ENCODE measurements at regions not wholly inside any gene's neighbourhood (a gene's known extent, or its start where the extent isn't known, plus 50 kb on each side); places are given as distances from the start of the nearest gene placed in this dataset.

DNA sequence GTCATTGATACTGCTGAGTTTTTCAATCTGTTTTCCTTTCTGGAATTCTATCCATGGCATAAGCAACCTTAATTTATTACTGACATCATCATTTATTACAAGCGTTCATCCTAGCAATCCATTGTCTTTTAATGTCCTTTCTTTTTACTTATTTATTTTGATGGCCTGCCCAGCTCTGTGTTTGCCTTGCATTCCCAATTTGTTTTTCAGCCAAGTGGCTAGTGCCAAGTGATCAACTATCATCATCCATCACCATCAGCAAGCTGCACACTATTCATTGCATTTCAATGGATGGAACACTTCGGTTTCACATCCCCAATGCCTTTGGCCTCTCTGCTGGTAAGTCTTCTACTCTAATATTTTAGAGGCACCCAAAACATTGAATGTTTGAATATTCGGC is 831.7 kb upstream of the EPHA5 start:
- no peak for DNase-seq (ENCODE audit: extremely low spot score)
- intact Hi-C loops (cut with DNase I), result no loop called here
- Histone ChIP-seq H3K27me3 (no peaks in the 10 kb centered on the region), H3K36me3 (no peaks in the 10 kb centered on the region), H3K9me3 (no peaks in the 10 kb centered on the region), H3K27ac (replicated peaks in 1 of 4) (no peak overlapping the region), H3K4me1 (no peaks in the 10 kb centered on the region), H3K4me3 (no peak overlapping the region)
- 54% methylated on average over 3 of the region's 3 CpGs for WGBS
- TF ChIP-seq EP300 (IDR thresholded peaks at IDR 0.05) (no peak), POLR2A (IDR thresholded peaks at IDR 0.05; ENCODE audit: low read depth) (no peak), POLR2AphosphoS5 (IDR thresholded peaks at IDR 0.05) (no peak)
- TF ChIP-seq, protein P1, sequence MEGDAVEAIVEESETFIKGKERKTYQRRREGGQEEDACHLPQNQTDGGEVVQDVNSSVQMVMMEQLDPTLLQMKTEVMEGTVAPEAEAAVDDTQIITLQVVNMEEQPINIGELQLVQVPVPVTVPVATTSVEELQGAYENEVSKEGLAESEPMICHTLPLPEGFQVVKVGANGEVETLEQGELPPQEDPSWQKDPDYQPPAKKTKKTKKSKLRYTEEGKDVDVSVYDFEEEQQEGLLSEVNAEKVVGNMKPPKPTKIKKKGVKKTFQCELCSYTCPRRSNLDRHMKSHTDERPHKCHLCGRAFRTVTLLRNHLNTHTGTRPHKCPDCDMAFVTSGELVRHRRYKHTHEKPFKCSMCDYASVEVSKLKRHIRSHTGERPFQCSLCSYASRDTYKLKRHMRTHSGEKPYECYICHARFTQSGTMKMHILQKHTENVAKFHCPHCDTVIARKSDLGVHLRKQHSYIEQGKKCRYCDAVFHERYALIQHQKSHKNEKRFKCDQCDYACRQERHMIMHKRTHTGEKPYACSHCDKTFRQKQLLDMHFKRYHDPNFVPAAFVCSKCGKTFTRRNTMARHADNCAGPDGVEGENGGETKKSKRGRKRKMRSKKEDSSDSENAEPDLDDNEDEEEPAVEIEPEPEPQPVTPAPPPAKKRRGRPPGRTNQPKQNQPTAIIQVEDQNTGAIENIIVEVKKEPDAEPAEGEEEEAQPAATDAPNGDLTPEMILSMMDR (IDR thresholded peaks at IDR 0.05), result no peak

DNA sequence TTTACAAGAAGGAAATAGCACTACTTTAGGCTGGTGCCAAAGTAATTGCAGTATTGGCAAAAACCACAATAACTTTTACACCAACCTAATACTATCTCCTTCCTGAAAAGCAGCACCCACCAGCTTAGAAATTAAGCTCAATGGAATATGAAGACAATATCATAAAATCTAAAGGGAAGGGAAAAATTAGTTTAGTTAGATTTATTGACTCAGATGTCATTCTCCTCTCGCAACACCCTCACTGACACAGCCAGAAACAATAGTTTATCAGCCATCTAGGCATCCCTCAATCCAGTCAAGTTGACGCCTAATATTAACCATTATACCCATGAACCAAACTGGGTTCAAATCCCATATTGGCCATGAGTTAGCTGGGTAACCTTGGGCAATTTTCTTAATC is 820.4 kb upstream of the EPHA5 start:
- no peaks in the 10 kb centered on the region for H3K4me1 ChIP-seq
- no peaks in the 10 kb centered on the region for H3K27me3 ChIP-seq
- DNase-seq (ENCODE audit: extremely low spot score), result no peak
- TF ChIP-seq POLR2A (IDR thresholded peaks at IDR 0.05; ENCODE audit: low read depth) (no peak), EP300 (IDR thresholded peaks at IDR 0.05) (no peak), POLR2AphosphoS5 (IDR thresholded peaks at IDR 0.05) (no peak)
- TF ChIP-seq, protein P1 (IDR thresholded peaks at IDR 0.05), result no peak
- no peaks in the 10 kb centered on the region for H3K36me3 ChIP-seq
- no peaks in the 10 kb centered on the region for H3K9me3 ChIP-seq
- WGBS, result 90% methylated on average over 2 of the region's 2 CpGs
- intact Hi-C loops (cut with DNase I), result no loop called here
- H3K4me3 ChIP-seq, result no peak overlapping the region
- H3K27ac ChIP-seq (replicated peaks in 1 of 4), result no peak overlapping the region

DNA sequence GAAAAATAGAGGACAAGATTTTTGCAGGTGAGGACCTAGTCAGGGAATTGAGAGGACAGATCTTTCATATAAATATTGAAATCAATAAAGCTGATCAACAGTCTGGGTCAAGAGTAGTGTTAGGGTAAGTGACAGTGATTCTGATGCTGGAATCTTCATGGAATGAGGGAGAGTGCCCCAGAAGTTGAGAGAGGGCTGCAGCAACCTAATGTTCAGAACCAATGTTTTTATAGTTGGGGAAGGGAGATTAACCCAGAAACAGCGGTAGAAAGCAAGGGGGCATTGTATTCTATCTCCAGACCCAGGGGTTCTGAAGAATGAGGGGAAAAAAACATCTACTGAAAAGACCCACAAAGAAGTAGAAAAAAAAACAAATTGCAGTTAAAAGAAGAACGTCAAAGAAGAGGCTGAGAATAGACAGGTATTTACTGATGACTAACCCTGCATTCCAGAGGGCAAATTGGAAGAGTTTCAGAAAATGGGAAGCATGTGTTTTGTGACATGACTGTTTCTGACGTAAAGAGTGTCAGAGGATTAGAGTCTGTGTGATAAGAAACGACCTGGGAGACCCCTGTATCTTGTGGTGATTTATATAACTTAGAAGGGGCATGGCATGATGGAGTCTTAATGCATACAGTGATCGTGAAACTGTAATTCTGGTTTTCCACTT is 819.6 kb upstream of the EPHA5 start:
- no peaks in the 10 kb centered on the region for H3K9me3 ChIP-seq
- DNase-seq (ENCODE audit: extremely low spot score), result no peak
- H3K27ac ChIP-seq (replicated peaks in 1 of 4), result no peak overlapping the region
- no peaks in the 10 kb centered on the region for H3K27me3 ChIP-seq
- H3K4me3 ChIP-seq, result no peak overlapping the region
- TF ChIP-seq, protein P1 (IDR thresholded peaks at IDR 0.05), result no peak
- TF ChIP-seq EP300 (IDR thresholded peaks at IDR 0.05) (no peak), POLR2AphosphoS5 (IDR thresholded peaks at IDR 0.05) (no peak), POLR2A (IDR thresholded peaks at IDR 0.05; ENCODE audit: low read depth) (no peak)
- no peaks in the 10 kb centered on the region for H3K36me3 ChIP-seq
- intact Hi-C loops (cut with DNase I), result no loop called here
- WGBS, result 22% methylated on average over 5 of the region's 5 CpGs
- H3K4me1 ChIP-seq, result no peaks in the 10 kb centered on the region

DNA sequence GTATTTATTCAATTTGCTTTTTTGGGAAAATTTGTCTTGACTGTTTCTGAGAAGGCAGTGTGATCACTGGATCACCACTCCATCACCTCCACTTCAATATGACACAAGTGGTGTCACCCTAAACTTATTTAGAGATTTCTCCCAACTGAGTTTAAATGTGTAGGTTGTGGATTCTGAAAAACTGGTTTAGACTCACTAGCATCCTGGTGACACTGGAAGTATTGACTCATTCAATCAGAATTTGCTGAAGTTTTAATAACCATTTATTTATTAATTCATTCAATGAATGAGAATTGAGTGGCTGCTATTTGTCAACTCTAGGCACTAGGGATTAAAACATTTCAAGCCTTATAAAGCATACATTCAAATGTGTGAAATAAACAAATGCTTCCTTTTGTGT is 819.1 kb upstream of the EPHA5 start:
- H3K27me3 ChIP-seq, result no peaks in the 10 kb centered on the region
- no peaks in the 10 kb centered on the region for H3K9me3 ChIP-seq
- no peak overlapping the region for H3K27ac ChIP-seq (replicated peaks in 1 of 4)
- H3K4me1 ChIP-seq, result no peaks in the 10 kb centered on the region
- TF ChIP-seq POLR2AphosphoS5 (IDR thresholded peaks at IDR 0.05) (no peak), EP300 (IDR thresholded peaks at IDR 0.05) (no peak), POLR2A (IDR thresholded peaks at IDR 0.05; ENCODE audit: low read depth) (no peak)
- TF ChIP-seq, protein P1 (IDR thresholded peaks at IDR 0.05), result no peak
- H3K4me3 ChIP-seq, result no peak overlapping the region
- H3K36me3 ChIP-seq, result no peaks in the 10 kb centered on the region
- DNase-seq (ENCODE audit: extremely low spot score), result no peak
- intact Hi-C loops (cut with DNase I), result no loop called here

DNA sequence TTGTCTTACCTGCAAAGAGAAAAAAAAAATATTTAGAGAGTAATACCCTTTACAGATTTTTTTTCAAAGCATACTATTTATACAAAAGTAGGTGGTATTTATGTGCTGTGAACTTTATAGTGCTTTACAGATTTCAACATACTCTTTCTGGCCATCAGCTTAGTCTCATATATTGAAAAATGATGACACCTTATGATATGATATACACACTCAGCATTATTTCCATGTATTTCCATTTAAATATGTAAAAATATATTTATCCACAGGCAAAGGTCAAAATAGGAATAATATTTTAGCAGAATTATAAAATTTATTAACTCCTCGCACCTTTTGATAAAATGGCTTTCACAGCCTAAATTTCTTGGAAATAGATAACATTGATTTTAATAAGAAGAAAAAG is 815.8 kb upstream of the EPHA5 start:
- no peak overlapping the region for H3K4me3 ChIP-seq
- intact Hi-C loops (cut with DNase I), result no loop called here
- no peak overlapping the region for H3K27ac ChIP-seq (replicated peaks in 1 of 4)
- no peak for DNase-seq (ENCODE audit: extremely low spot score)
- H3K27me3 ChIP-seq, result no peaks in the 10 kb centered on the region
- H3K36me3 ChIP-seq, result no peaks in the 10 kb centered on the region
- no peaks in the 10 kb centered on the region for H3K4me1 ChIP-seq
- WGBS, result 82% methylated on average over 1 of the region's 1 CpG
- no peaks in the 10 kb centered on the region for H3K9me3 ChIP-seq
- no peak for TF ChIP-seq POLR2AphosphoS5 (IDR thresholded peaks at IDR 0.05)
- TF ChIP-seq EP300 (IDR thresholded peaks at IDR 0.05), result no peak
- TF ChIP-seq POLR2A (IDR thresholded peaks at IDR 0.05; ENCODE audit: low read depth), result no peak
- TF ChIP-seq, protein P1 (IDR thresholded peaks at IDR 0.05), result no peak

Measured in esophagus muscularis mucosa (tissue), 4 donors.